NCI-H1105 (cell line): ENCODE measurements at regions not wholly inside any gene's neighbourhood (a gene's known extent, or its start where the extent isn't known, plus 50 kb on each side); places are given as distances from the start of the nearest gene placed in this dataset.

Experiments used
- DNase-seq: peaks from one replicate; lab custom pipeline; 2025; lab: John Stamatoyannopoulos, UW

DNA sequence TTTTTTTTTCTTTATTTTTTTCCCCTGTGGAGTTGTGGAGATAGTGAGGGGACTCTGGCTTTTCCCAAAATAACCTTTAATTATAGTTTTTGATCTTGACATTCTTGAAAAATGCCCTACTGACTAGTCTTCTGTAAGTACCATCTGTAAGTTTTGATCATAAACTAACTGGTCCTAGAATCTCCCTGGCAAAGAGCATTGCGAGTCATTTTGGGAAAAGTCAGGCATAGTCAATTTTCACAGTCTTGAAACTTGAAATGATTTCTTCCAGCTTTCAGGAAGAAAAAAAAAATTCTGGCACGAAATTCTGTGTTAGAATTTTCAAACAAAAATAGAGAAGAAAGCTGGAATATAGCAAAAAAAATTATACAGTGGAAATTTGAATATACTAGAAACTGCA is 181.2 kb upstream of the SNX7 start:
- DNase-seq, result no peak

DNA sequence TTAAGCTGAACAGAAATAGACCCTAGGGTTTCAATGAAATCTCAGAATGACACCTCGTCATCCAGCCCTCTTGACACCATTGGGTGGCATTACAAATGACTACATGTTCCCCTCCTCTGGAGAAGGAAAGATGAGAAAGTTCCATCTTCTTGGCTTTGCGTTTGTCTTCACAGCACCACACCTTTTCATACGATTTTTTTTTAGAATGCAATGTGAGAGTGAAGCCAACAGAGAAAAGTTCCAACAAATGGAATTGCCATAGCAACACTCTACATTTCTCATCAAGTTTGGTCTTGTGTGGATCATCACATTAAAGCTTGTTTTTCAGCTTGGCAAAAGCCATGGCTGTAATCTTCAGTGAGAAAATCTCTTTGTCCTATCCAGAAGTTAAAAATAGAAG is 183.4 kb upstream of the SNX7 start:
- peak; percentile 66 for DNase-seq

DNA sequence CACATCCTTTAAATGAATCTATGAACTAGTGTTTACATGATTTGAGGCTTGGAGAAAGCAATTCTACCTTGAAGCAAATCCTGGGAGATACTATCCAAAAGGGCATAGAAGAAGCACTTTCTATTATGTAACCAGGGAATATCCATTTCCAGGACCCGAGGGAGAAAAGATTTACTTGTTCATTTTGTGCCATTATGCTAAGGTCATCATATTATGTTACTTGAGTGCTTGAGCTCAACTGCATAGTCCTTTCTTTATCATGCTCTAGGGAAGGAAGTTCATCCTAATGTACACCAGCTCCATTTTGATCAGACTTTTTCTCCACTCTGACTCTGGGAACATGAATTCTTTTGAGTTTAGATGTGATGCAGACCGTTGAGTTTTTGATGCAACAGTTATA is 188.6 kb upstream of the SNX7 start:
- DNase-seq, result no peak

DNA sequence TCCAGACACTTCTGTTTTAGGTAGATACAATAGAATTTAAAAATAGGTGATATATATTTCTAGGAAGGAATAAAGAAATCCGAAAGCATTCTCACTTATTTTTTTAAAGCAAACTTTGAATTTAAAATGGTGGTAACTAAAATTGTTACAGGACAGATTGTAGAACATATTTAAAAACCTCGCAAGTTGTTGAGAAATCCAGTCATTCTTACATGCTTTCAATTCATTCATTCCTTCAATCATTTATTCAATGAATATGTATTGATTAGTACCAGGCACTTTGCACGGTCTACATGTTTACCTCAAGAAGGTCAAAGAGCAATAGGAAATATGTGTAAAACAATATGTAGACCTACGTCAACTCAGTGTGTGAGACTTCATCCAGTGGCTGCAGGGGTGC is 189.9 kb upstream of the SNX7 start:
- no peak for DNase-seq

- peak; percentile 55 for DNase-seq
These were observed 193.3 kb upstream of the SNX7 start for GRCh38 chr1:98468111-98468717.

- DNase-seq, result no peak
These were observed 193.9 kb upstream of the SNX7 start for GRCh38 chr1:98467586-98467985.

DNA sequence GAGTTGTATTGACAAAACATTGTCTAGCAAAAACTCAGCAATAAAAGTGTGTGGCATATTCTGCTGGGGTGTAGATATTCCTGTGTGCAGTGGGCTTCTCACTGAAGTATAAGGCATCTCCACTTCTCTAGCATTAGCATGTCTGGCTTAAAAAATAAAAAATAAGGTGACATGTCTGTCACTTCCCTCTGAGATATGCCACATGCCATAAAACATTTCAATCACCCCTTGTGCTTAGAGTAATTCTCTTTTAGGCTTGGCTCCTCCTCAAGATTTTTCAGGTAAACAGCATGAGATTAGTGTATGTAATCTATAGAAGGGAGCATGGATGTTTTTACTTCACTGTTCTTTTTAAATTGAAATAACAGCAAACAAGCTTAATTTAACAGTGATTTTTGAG is 194.4 kb upstream of the SNX7 start:
- DNase-seq, result no peak

GRCh38 chr1:98461873-98462385 is 199.6 kb upstream of the SNX7 start:
- DNase-seq, result no peak

- no peak for DNase-seq
These were observed 201.4 kb upstream of the SNX7 start for GRCh38 chr1:98460136-98460535.

DNA sequence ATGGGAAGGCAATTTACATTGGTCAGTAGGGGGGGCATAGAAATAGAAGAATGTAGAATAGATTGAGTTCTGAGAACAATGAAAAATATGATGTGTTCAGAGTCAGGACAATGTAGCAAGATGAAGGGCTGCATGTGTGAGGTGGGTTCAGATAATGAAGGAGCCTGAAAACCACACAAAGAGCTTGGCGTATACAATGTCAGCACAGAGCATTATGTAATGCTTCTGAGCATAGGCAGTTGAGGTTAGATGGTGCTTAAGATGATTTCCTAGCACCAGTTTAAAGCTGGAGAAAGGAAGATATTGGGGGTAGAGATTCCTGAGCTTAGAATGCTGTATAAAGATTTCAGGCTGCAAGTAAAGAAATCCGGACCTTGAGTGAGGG is 202.0 kb upstream of the SNX7 start:
- no peak for DNase-seq

DNA sequence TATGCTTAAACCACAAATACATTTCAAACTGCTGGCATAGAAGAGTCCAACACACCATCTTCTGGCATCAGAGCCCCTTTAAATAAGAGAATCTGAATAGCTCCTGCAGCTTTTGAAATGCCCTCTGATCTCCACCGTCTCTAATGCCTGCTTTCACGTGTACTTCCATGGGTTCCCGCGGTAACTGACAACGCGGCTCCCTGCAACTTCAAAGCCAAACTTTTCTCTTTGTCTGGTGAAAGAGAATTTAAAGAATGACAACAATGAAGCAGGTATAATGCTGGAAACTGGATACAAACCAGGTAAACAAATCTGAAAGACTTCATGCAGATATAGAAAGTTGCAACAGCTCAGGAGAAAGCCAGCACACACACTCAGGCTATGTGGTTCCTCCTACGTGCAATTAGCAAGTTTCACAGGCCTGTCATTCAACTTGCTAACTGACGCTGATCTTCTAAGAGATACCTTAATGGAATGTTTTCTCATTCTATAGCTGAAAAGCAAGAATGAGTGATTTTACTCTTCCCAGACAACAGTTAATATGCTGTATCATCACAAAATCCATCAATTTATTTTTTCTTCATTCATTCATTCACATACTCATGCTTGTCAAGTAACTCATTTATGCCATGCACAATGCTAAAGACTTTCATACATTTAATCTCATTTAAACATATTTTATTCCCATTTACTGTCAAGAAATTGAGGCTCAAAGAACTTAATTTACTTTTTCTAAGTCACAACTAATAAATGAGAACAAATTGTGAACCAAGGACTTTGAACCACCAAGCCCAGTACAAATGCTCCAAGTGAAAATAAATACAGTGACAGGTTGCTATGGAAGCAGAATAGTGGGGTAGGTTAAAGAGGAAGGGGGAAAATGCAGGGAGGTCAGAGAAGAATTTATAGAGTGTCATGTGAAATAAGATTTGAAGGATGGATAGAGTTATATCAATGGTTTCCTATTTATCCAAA is 202.7 kb upstream of the SNX7 start:
- DNase-seq, result no peak

GRCh38 chr1:98457248-98457647 is 204.3 kb upstream of the SNX7 start:
- DNase-seq, result no peak

DNA sequence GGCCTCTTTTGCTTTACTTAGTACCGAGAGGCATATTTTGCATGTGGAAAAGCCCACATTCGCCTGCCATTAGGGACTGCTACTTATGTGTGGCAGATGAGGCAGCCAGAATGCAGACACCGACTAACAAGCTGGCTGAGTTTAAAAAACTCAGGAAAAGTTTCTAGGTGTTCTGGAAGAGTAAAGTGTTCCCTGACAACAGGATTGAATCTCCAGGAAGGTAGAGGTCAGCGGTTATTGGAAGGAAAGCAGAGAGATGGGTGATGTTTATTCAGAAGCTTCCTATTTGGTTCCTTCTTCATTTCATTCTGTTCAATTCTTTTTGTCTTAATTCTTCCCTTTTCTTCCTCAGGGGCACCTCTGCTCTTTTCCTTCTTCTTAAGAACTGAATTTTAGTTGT is 206.9 kb upstream of the SNX7 start:
- DNase-seq, result no peak

DNA sequence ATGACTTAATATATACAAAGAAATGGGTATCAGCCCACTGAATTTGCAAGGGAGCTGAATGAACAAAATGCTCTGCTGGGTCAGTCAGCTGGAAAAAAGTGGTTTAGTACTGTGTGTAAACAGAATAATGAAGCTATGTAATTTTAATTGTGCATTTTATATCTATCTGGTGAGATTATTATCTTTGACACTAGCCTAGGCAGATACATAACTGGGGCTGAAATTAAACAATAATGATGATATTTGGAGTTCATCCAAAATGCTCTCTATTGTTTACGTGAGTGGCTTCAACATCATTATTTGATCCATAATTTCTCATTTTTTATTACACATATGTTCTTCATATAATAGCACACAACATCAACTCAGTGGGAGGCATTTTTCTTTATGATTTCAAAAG is 208.5 kb upstream of the SNX7 start:
- peak; percentile 79 for DNase-seq

GRCh38 chr1:98452162-98452561 is 209.4 kb upstream of the SNX7 start:
- DNase-seq, result peak; percentile 38

DNA sequence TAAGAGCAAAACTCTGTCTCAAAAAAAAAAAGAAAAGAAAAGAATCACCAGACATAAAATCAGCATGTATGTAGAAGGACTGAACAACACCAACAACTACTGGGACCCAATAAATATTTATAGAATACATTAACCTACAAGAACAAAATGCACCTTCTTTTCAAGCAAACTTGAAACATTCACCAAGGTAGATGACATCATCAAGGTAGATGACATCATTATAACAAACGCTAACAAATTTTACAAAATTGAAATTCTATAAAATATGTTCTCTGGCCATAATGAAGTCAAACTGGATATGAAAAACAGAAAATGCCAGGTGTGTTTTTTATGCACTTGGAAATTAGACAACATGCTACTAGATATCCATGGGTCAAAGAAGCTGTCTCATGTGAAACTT is 220.2 kb upstream of the SNX7 start:
- no peak for DNase-seq

DNA sequence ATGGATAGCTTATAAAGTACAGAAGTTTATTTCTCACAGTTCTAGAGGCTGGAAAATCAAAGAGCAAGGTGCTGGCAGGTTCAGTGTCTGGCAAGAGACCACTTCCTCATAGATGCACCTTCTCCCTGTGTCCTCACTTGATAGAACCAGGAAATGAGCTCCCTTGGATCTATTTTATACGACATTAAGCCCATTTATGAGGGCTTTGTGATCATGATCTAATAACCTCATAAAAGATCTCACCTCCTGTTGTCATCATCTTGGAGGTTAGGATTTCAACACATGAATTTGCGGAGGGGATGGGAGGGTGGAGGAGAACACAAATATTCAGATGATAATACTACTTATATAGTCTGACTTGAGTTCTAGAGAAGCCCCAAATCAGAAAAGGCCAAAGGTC is 222.1 kb upstream of the SNX7 start:
- no peak for DNase-seq

DNA sequence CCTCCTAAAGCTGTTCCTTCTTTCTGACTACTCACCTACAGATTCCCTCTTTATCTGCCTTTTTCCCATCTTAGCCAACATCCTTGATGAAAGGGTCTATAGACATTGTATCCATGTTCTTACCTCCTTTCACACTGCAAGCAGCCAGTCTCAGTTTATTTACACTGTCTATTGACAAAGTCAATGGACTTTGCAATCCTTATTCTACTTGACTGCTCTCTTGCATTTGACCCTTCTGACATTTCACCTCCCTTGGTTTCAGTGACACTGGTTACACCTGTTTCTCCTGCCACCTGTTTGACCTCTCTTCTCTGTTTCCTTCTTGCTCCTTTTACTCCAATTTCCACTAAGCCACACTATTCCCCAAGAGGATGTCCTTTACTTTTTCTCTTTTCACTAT is 224.0 kb upstream of the SNX7 start:
- DNase-seq, result no peak

- no peak for DNase-seq
These were observed 224.5 kb upstream of the SNX7 start for GRCh38 chr1:98437011-98437410.

- DNase-seq, result peak; percentile 96
These were observed 231.5 kb upstream of the SNX7 start for GRCh38 chr1:98429965-98430443.

DNA sequence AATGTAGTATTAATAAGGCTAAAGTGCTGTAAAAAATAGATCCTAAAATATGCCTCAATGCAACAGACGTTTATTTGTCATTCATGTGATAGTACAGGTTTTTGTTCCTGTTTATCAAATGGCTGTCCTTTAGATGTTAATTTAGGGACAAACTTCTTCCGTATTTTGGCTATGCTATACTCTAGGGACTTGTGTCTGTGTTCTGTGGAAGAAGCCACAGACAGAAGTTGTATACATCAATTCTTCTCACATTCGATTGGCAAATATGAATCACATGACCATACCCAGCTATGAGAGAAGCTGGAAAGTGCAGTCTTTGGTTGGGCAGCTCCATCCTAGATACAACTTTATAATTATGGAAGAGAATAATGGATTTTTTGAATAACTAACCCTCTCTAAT is 232.7 kb upstream of the SNX7 start:
- no peak for DNase-seq

GRCh38 chr1:98427664-98428063 is 233.9 kb upstream of the SNX7 start:
- DNase-seq, result no peak

GRCh38 chr1:98426092-98426491 is 235.4 kb upstream of the SNX7 start:
- no peak for DNase-seq
